ENCODE measurements at regions not wholly inside any gene's neighbourhood (a gene's known extent, or its start where the extent isn't known, plus 50 kb on each side); places are given as distances from the start of the nearest gene placed in this dataset.
A peak's percentile ranks its signal among the peaks of the same experiment; 100 is the strongest.

DNA sequence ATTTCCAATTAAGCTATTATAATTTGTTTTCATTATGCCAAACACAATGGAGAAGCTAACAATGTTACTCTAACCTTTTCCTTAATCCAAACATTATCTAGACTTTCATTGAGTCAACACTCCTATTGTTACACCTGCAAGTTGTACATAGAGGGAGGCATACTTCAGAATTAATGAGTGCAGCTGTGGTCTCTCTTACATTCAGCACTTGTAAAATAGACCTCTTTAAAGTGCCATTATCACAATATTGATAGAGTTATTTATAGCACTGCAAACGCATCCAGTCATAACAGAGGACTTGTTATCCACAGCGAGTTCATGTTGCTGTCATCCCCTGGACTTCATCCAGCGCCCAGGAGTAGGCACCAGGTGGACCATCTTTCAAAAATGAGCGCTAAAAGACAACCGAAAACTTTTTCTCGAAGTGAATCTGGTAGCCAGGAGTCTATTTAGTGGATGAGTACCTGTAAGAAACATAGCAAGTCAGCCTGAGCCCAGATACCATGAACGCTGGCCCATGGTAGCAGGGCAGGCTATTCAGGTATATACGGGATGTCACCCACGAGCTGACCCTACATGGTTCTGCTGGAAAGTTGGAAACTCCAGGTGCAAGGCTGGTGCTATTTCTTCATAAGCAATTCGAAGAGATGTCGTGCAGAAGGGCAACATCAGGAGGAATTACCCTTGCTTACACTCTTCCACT, 70.6 kb upstream of the NFIA start:
- Mint-ChIP-seq H3K9me3 (no peaks in the 10 kb centered on the region), H3K27me3 (peaks cover 3% of the 10 kb centered on the region), H3K36me3 (no peaks in the 10 kb centered on the region), H3K4me3 (no peak overlapping the region), H3K4me1 (ENCODE audit: unreplicated experiment) (peaks cover 16% of the 10 kb centered on the region), H3K27ac (no peak overlapping the region)
- DNase-seq (ENCODE audit: extremely low spot score, unreplicated experiment): no peak
- TF ChIP-seq, protein P1, sequence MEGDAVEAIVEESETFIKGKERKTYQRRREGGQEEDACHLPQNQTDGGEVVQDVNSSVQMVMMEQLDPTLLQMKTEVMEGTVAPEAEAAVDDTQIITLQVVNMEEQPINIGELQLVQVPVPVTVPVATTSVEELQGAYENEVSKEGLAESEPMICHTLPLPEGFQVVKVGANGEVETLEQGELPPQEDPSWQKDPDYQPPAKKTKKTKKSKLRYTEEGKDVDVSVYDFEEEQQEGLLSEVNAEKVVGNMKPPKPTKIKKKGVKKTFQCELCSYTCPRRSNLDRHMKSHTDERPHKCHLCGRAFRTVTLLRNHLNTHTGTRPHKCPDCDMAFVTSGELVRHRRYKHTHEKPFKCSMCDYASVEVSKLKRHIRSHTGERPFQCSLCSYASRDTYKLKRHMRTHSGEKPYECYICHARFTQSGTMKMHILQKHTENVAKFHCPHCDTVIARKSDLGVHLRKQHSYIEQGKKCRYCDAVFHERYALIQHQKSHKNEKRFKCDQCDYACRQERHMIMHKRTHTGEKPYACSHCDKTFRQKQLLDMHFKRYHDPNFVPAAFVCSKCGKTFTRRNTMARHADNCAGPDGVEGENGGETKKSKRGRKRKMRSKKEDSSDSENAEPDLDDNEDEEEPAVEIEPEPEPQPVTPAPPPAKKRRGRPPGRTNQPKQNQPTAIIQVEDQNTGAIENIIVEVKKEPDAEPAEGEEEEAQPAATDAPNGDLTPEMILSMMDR (conservative IDR thresholded peaks at IDR 0.05): no peak

- DNase-seq (ENCODE audit: extremely low spot score, unreplicated experiment): no peak
- Mint-ChIP-seq H3K4me1 (ENCODE audit: unreplicated experiment) (peaks cover 32% of the 10 kb centered on the region), H3K36me3 (no peaks in the 10 kb centered on the region), H3K27me3 (no peaks in the 10 kb centered on the region), H3K9me3 (no peaks in the 10 kb centered on the region), H3K4me3 (no peak overlapping the region), H3K27ac (no peak overlapping the region)
- TF ChIP-seq, protein P1 (conservative IDR thresholded peaks at IDR 0.05): no peak
Measured at GRCh38 chr1:61007534-61008364, 74.6 kb upstream of the NFIA start.

- Mint-ChIP-seq H3K27ac (peak overlapping the region; percentile 39), H3K36me3 (no peaks in the 10 kb centered on the region), H3K4me1 (ENCODE audit: unreplicated experiment) (peaks cover 32% of the 10 kb centered on the region), H3K27me3 (no peaks in the 10 kb centered on the region), H3K9me3 (no peaks in the 10 kb centered on the region), H3K4me3 (peak overlapping the region; percentile 24)
- no peak for DNase-seq (ENCODE audit: extremely low spot score, unreplicated experiment)
- TF ChIP-seq, protein P1 (conservative IDR thresholded peaks at IDR 0.05): no peak
Measured at GRCh38 chr1:61005614-61006580, 76.5 kb upstream of the NFIA start.

GRCh38 chr1:61004262-61005003, 77.9 kb upstream of the NFIA start:
- Mint-ChIP-seq H3K4me1 (ENCODE audit: unreplicated experiment) (peaks cover 32% of the 10 kb centered on the region), H3K36me3 (no peaks in the 10 kb centered on the region), H3K27me3 (no peaks in the 10 kb centered on the region), H3K27ac (no peak overlapping the region), H3K4me3 (no peak overlapping the region), H3K9me3 (no peaks in the 10 kb centered on the region)
- no peak for DNase-seq (ENCODE audit: extremely low spot score, unreplicated experiment)
- TF ChIP-seq, protein P1 (conservative IDR thresholded peaks at IDR 0.05): no peak

DNA sequence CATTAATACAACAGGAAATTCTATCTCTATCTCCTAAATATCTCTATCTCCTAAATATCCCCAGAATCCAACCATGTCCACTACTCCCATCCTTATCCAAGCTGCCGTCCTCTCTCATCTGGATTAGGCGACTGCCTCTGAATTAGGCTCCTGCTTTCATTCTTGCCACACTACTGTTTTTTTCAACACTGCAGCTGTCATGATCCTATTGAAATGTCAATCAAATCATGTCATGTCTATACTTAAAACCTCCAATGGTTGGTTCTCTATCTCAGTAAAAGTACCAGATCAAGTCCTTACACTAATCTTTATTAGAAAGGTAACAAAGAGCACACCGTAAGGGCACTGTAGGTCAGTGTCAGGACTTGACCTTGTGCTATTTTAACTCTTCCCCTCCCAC, 82.0 kb upstream of the NFIA start:
- DNase-seq (ENCODE audit: extremely low spot score, unreplicated experiment): no peak
- H3K4me1 Mint-ChIP-seq (ENCODE audit: unreplicated experiment): peaks cover 8% of the 10 kb centered on the region
- no peak overlapping the region for H3K4me3 Mint-ChIP-seq

More for the DNA sequence above, 82.0 kb upstream of the NFIA start:
- TF ChIP-seq, protein P1 (conservative IDR thresholded peaks at IDR 0.05): no peak
- Mint-ChIP-seq H3K36me3 (no peaks in the 10 kb centered on the region), H3K9me3 (no peaks in the 10 kb centered on the region), H3K27ac (no peak overlapping the region), H3K27me3 (no peaks in the 10 kb centered on the region)
